HG02759 (cell line): ENCODE measurements at regions not wholly inside any gene's neighbourhood (a gene's known extent, or its start where the extent isn't known, plus 50 kb on each side); places are given as distances from the start of the nearest gene placed in this dataset.
"Not testable (repeated sequence)": the region's sequence is repeated elsewhere in the genome, so short reads cannot be mapped to it uniquely, and the experiment has no call there.

Experiments used
- ATAC-seq: cut with Tn5 transposase; IDR thresholded peaks from one replicate; pipeline ENCODE4 v1.9.1; 2021; ENCODE audit warnings: mild to moderate bottlenecking, moderate library complexity; ENCODE audit not compliant: unreplicated experiment

- ATAC-seq: no peak
Measured at GRCh38 chr6:168948002-168948401, 305.6 kb downstream of the THBS2 start.

DNA sequence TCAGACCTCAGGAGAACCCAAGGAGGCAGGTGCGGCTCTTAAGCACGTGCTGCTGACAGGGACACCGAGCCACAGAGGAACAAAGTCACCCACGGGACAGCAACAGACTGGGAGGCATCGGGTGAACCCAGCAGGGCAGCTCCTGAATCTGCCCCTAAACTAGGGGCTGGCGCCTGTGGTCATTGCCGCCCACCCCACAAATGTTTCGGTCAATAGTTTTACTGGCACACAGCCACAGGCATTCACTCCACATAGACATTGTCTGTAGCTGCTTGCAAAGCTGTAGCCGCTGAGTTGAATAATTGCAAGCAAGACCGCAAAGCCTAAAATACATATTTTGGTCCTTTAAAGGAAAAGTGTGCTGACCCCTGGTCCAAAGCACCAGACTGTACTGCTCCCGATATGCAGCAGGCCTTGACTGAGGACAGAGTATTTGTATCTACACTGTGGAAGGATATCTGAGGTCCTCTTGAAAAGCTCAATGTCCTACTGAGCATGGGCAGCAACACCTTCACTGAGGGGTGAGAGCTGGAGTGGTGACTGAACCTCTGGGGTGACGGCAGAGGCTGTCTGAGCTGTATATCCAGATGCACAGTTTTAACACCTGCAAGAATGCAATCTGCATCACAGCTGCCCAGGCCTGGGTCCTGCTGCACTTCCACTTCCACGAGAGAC is 310.3 kb downstream of the THBS2 start:
- no peak for ATAC-seq

GRCh38 chr6:168942646-168943045 is 311.0 kb downstream of the THBS2 start:
- ATAC-seq: no peak

- no peak for ATAC-seq
Measured at GRCh38 chr6:168941036-168941435, 312.6 kb downstream of the THBS2 start.

GRCh38 chr6:168939796-168940195 is 313.9 kb downstream of the THBS2 start:
- ATAC-seq: no peak

- ATAC-seq: no peak
Measured at GRCh38 chr6:168939041-168939440, 314.6 kb downstream of the THBS2 start.

- no peak for ATAC-seq
Measured at GRCh38 chr6:168938546-168938945, 315.1 kb downstream of the THBS2 start.

GRCh38 chr6:168937054-168937453 is 316.6 kb downstream of the THBS2 start:
- ATAC-seq: no peak

GRCh38 chr6:168935628-168936010 is 318.0 kb downstream of the THBS2 start:
- ATAC-seq: no peak

- no peak for ATAC-seq
Measured at GRCh38 chr6:168934660-168935627, 318.7 kb downstream of the THBS2 start.

GRCh38 chr6:168932171-168932570 is 321.5 kb downstream of the THBS2 start:
- ATAC-seq: not testable (repeated sequence)

- not testable (repeated sequence) for ATAC-seq
Measured at GRCh38 chr6:168931072-168931471, 322.6 kb downstream of the THBS2 start.

GRCh38 chr6:168929871-168930450 is 323.7 kb downstream of the THBS2 start:
- no peak for ATAC-seq

GRCh38 chr6:168928012-168928411 is 325.6 kb downstream of the THBS2 start:
- no peak for ATAC-seq

- ATAC-seq: no peak
Measured at GRCh38 chr6:168927026-168927425, 326.6 kb downstream of the THBS2 start.

- ATAC-seq: no peak
Measured at GRCh38 chr6:168926306-168926705, 327.3 kb downstream of the THBS2 start.

DNA sequence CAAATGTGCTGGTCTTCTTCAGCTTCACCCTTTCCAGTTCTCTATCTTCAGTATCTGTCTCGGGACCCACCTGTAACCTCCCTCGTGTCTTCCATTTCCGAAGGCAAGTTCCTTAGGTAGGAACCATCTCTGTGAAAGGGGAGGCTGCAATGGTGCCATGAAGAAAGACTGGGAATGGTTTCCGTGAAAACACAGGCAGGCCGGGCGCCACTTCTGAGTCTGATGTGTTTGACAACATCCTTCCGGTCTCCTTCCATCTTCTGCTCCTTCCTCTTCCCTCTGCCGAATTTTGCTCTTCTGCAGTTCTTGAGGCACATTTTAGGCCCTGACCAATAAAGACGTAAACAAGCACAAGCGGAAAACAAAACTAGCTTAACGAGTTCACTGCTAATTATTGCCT is 328.0 kb downstream of the THBS2 start:
- no peak for ATAC-seq

GRCh38 chr6:168923171-168923570 is 330.5 kb downstream of the THBS2 start:
- ATAC-seq: no peak

GRCh38 chr6:168922436-168922835 is 331.2 kb downstream of the THBS2 start:
- no peak for ATAC-seq

DNA sequence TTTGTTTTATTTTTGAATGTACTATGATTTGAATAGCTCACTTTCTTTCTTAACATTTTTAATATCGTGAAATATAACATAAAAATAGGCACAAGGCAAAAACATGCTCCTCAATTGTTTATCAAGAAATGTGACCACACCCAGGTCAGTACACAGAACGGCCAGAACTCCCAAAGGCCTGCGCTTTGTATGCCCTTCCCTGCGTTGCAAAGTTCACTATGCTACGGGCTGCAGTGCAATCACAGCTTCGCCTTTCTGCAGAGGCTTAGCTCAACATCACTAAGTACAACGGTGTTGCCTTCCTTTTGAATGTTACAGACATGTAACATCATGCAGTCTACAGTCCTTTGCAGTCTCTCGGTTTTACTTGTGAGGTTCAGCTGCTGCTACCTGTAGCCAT is 333.4 kb downstream of the THBS2 start:
- ATAC-seq: no peak

DNA sequence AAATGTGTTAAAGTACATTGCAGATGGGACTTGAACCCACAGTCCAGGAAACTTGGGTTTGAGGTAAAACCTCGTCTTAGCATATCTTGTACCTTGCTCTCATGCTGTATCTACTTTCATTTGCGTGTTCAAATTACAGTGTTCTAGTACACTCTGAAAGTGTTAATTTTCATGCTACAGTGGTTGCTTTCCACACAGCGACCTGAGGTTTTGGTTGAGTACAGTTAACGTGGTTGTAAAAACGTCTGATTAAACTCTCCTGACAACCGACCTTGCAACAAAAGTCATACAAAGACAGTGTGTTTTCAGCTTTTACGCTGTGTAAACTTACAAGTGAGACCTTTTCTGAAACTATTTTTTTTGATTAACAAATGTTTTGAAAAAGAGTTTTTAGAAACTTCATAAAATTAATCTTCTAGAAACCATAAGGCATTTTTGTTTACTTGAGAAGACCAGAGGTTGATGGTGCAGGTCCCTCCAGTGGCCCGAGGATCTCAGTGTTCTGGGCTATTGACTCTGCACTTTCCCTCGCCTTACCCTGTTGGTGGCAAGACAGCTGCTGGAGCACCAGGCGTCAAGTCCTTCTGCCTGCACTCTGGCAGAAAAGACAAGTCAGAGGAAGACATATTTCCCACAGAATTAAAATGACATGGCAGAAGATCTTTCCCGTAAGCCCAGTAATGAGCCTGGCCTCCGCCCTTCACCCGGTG is 334.0 kb downstream of the THBS2 start:
- no peak for ATAC-seq
